PC-3 (cell line): ENCODE measurements at regions not wholly inside any gene's neighbourhood (a gene's known extent, or its start where the extent isn't known, plus 50 kb on each side); places are given as distances from the start of the nearest gene placed in this dataset.
A peak's percentile ranks its signal among the peaks of the same experiment; 100 is the strongest.
"Not testable (repeated sequence)": the region's sequence is repeated elsewhere in the genome, so short reads cannot be mapped to it uniquely, and the experiment has no call there.

Experiments used
- ATAC-seq: fragments of 200-7000 bp; cut with Tn5 transposase; 2 replicates; pipeline ENCODE4 v1.9.1; 2020; ENCODE audit warnings: mild to moderate bottlenecking, moderate library complexity
- BruUV-seq: library from RNA; stranded (reverse); fragments of 400-500 nt; replicated peaks from 2 replicates; lab custom pipeline; 2021; lab: Mats Ljungman, UMichigan
- CTCF ChIA-PET: fragments of 300-600 bp; sonication (Branson Sonifier 250); formaldehyde crosslinking; loops from one replicate; lab custom pipeline; 2022; ENCODE audit warnings: antibody characterized with exemption; lab: Charles Lee
- POLR2A ChIA-PET: fragments of 300-600 bp; sonication (Branson Sonifier 250); formaldehyde crosslinking; loops from one replicate; lab custom pipeline; 2022; ENCODE audit warnings: antibody characterized with exemption; ENCODE audit not compliant: unreplicated experiment; lab: Charles Lee
- DNase-seq: peaks from one replicate; pipeline ENCODE4 v3.0.0-alpha.2; 2015
- H2AFZ ChIP-seq: fragments of 300-600 bp; sonication (generic); 2 replicates; pipeline ENCODE4 v1.6.0; 2016; ENCODE audit warnings: antibody characterized with exemption, low read length
- H3F3A ChIP-seq: fragments of 300-600 bp; sonication (generic); one replicate; pipeline ENCODE4 v1.6.0; 2017; ENCODE audit warnings: antibody characterized with exemption, low read length, control low read depth, mild to moderate bottlenecking; ENCODE audit not compliant: unreplicated experiment
- H3K27ac ChIP-seq: fragments of 300-600 bp; sonication (generic); 2 replicates; pipeline ENCODE4 v1.5.1; 2016; ENCODE audit warnings: mild to moderate bottlenecking, low read length
- H3K27me3 ChIP-seq: fragments of 300-600 bp; sonication (generic); 2 replicates; pipeline ENCODE4 v1.6.1; 2016; ENCODE audit warnings: low read length, mixed read lengths
- H3K36me3 ChIP-seq: fragments of 300-600 bp; sonication (generic); 2 replicates; pipeline ENCODE4 v1.6.1; 2016; ENCODE audit warnings: low read depth, mixed run types, low read length, mixed read lengths
- H3K4me1 ChIP-seq: fragments of 300-600 bp; sonication (generic); 2 replicates; pipeline ENCODE4 v1.5.1; 2016; ENCODE audit warnings: low read length; ENCODE audit not compliant: insufficient read depth
- H3K4me2 ChIP-seq: fragments of 300-600 bp; sonication (generic); 2 replicates; pipeline ENCODE4 v1.6.0; 2016; ENCODE audit warnings: low read length
- H3K4me3 ChIP-seq: fragments of 300-600 bp; sonication (generic); 2 replicates; pipeline ENCODE4 v1.5.1; 2016; ENCODE audit warnings: mild to moderate bottlenecking, low read length, mixed read lengths
- H3K79me2 ChIP-seq: fragments of 300-600 bp; sonication (generic); 2 replicates; pipeline ENCODE4 v1.6.1; 2017; ENCODE audit warnings: low read length, mixed read lengths
- H3K9ac ChIP-seq: fragments of 300-600 bp; sonication (generic); 2 replicates; pipeline ENCODE4 v1.6.0; 2016; ENCODE audit warnings: mild to moderate bottlenecking, low read length
- H3K9me2 ChIP-seq: fragments of 300-600 bp; sonication (generic); replicated peaks from 2 replicates; pipeline ENCODE4 v1.6.1; 2016; ENCODE audit warnings: mixed run types, low read length, mixed read lengths
- H3K9me3 ChIP-seq: fragments of 300-600 bp; sonication (generic); 2 replicates; pipeline ENCODE4 v1.6.1; 2016; ENCODE audit warnings: low read length, mixed read lengths
- H4K20me1 ChIP-seq: fragments of 300-600 bp; sonication (generic); 2 replicates; pipeline ENCODE4 v1.6.1; 2016; ENCODE audit warnings: low read length, mixed read lengths
- EZH2 ChIP-seq: fragments of 300-600 bp; sonication (generic); IDR thresholded peaks from one replicate; pipeline ENCODE4 v1.6.1; 2017; ENCODE audit warnings: antibody characterized with exemption, mild to moderate bottlenecking, low read length; ENCODE audit not compliant: unreplicated experiment
- EZH2phosphoT487 ChIP-seq: fragments of 300-600 bp; sonication (generic); IDR thresholded peaks from 2 replicates; pipeline ENCODE4 v1.6.1; 2018; ENCODE audit warnings: mild to moderate bottlenecking, antibody characterized with exemption, low read length, borderline replicate concordance
- intact Hi-C: fragments of 100-400 bp; cut with micrococcal nuclease; formaldehyde crosslinking; loops from 2 replicates; pipeline ENCODE4 v1.9.0; 2023
- TF ChIP-seq, protein P1 (sequence below): fragments of 300-600 bp; sonication (generic); conservative IDR thresholded peaks from 2 replicates; pipeline ENCODE4 v1.5.1; 2017; ENCODE audit warnings: antibody characterized with exemption, low read depth, mild to moderate bottlenecking, low read length

DNA sequence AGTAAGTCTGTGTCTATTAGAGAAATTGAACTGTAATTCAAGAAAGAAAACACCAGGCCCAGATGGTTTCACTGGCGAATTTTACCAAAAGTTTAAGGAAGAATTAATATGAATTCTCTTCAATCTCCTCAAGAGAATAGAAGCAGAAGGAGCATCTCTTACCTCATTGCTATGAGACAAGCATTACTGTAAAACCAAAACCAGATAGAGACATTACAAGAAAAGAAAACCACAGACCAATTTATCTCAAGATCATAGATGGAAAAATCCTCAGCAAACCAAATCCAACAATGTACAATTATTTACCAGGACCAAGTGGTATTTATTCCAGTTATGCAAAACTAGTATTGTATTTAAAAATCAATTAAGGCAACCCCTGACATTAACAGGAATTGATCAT is 160.6 kb downstream of the LIPI start:
- no peak overlapping the region for H3K9ac ChIP-seq
- no peaks in the 10 kb centered on the region for H3K36me3 ChIP-seq
- peaks cover 4% of the 10 kb centered on the region; the same call in 1 of the 2 replicates for H4K20me1 ChIP-seq
- intact Hi-C loops = no loop called here
- H3K9me2 ChIP-seq = no peaks in the 10 kb centered on the region
- no peaks in the 10 kb centered on the region for H3K9me3 ChIP-seq
- 0 out of 2 replicates have a peak, but pooled peaks cover 9% of the 10 kb centered on the region for H3K79me2 ChIP-seq
- no peak for ATAC-seq
- H3F3A ChIP-seq = no peaks in the 10 kb centered on the region
- no peak overlapping the region for H3K4me3 ChIP-seq
- no peaks in the 10 kb centered on the region for H3K27me3 ChIP-seq
- ChIA-PET CTCF (no interaction called here), POLR2A (no interaction called here)
- BruUV-seq = no TSS peak
- H3K4me1 ChIP-seq = no peaks in the 10 kb centered on the region
- H2AFZ ChIP-seq = no peak overlapping the region
- H3K27ac ChIP-seq = no peak overlapping the region
- H3K4me2 ChIP-seq = no peak overlapping the region
- TF ChIP-seq, protein P1, sequence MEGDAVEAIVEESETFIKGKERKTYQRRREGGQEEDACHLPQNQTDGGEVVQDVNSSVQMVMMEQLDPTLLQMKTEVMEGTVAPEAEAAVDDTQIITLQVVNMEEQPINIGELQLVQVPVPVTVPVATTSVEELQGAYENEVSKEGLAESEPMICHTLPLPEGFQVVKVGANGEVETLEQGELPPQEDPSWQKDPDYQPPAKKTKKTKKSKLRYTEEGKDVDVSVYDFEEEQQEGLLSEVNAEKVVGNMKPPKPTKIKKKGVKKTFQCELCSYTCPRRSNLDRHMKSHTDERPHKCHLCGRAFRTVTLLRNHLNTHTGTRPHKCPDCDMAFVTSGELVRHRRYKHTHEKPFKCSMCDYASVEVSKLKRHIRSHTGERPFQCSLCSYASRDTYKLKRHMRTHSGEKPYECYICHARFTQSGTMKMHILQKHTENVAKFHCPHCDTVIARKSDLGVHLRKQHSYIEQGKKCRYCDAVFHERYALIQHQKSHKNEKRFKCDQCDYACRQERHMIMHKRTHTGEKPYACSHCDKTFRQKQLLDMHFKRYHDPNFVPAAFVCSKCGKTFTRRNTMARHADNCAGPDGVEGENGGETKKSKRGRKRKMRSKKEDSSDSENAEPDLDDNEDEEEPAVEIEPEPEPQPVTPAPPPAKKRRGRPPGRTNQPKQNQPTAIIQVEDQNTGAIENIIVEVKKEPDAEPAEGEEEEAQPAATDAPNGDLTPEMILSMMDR = no peak
- TF ChIP-seq EZH2 = no peak
- no peak for TF ChIP-seq EZH2phosphoT487
- DNase-seq = no peak

GRCh38 chr21:14046401-14046800 is 164.4 kb downstream of the LIPI start:
- ATAC-seq = no peak
- BruUV-seq = no TSS peak
- Histone ChIP-seq H3K79me2 (no peaks in the 10 kb centered on the region), H4K20me1 (no peaks in the 10 kb centered on the region; the same call in 1 of the 2 replicates), H3K9ac (no peak overlapping the region), H3K4me1 (no peaks in the 10 kb centered on the region), H2AFZ (no peak overlapping the region), H3K27ac (no peak overlapping the region), H3K9me3 (no peaks in the 10 kb centered on the region), H3K36me3 (no peaks in the 10 kb centered on the region), H3K4me2 (no peak overlapping the region), H3K9me2 (no peaks in the 10 kb centered on the region), H3F3A (no peaks in the 10 kb centered on the region), H3K4me3 (no peak overlapping the region), H3K27me3 (no peaks in the 10 kb centered on the region)
- no peak for DNase-seq
- ChIA-PET CTCF (no interaction called here), POLR2A (no interaction called here)
- intact Hi-C loops = no loop called here
- TF ChIP-seq, protein P1 = no peak

- no peak for ATAC-seq
- Histone ChIP-seq H2AFZ (no peak overlapping the region), H3K9me3 (no peaks in the 10 kb centered on the region), H3K4me3 (no peak overlapping the region), H3K79me2 (peaks cover 33% of the 10 kb centered on the region), H3K4me1 (no peaks in the 10 kb centered on the region), H3K36me3 (no peaks in the 10 kb centered on the region), H3K9ac (no peak overlapping the region), H3K9me2 (no peaks in the 10 kb centered on the region), H3K27ac (no peak overlapping the region), H3F3A (no peaks in the 10 kb centered on the region), H4K20me1 (peaks cover 10% of the 10 kb centered on the region; the same call in 1 of the 2 replicates), H3K27me3 (no peaks in the 10 kb centered on the region), H3K4me2 (no peak overlapping the region)
- POLR2A ChIA-PET = no interaction called here
- intact Hi-C loops = no loop called here
- CTCF ChIA-PET = no interaction called here
- TF ChIP-seq EZH2phosphoT487 (no peak), EZH2 (no peak)
- TF ChIP-seq, protein P1 = no peak
- BruUV-seq = no TSS peak
- no peak for DNase-seq
Measured at GRCh38 chr21:14040386-14040785, 170.4 kb downstream of the LIPI start.

DNA sequence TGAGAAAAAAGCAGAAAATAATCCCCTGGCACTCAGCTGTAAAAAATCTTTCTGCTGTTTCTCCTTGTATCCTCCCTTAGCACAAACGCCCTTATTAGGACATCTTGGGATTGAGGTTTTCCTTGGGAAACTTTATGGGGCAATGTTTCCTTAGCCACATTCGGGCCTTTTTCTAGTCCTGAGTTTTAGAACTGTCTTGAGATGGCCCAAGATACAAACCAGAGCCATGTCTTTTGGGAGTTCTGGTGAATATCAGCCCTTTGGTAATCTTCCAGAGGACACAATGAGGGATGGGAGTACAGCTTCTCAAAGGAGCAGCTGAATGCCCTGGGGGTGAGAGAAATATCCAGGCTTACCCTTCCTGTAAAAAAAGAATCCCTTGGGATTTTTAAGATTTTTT is 182.1 kb downstream of the LIPI start:
- intact Hi-C loops, CTCF ChIA-PET, H2AFZ ChIP-seq, H3K4me1 ChIP-seq, H3K27me3 ChIP-seq, ATAC-seq, H3K27ac ChIP-seq, H3F3A ChIP-seq, H3K9ac ChIP-seq, H3K9me3 ChIP-seq, H3K36me3 ChIP-seq, DNase-seq, POLR2A ChIA-PET, H4K20me1 ChIP-seq, BruUV-seq, H3K9me2 ChIP-seq: not testable (repeated sequence)
- Histone ChIP-seq H3K79me2 (peaks cover 17% of the 10 kb centered on the region), H3K4me2 (peak overlapping the region; percentile 76), H3K4me3 (peak overlapping the region; percentile 78)
